NCI-H1694 (cell line): ENCODE measurements at regions not wholly inside any gene's neighbourhood (a gene's known extent, or its start where the extent isn't known, plus 50 kb on each side); places are given as distances from the start of the nearest gene placed in this dataset.
A peak's percentile ranks its signal among the peaks of the same experiment; 100 is the strongest.
"Not testable (repeated sequence)": the region's sequence is repeated elsewhere in the genome, so short reads cannot be mapped to it uniquely, and the experiment has no call there.

Experiments used
- DNase-seq: peaks from one replicate; lab custom pipeline; 2025; lab: John Stamatoyannopoulos, UW

GRCh38 chr2:58364098-58364497, 123.0 kb upstream of the FANCL start:
- no peak for DNase-seq

DNA sequence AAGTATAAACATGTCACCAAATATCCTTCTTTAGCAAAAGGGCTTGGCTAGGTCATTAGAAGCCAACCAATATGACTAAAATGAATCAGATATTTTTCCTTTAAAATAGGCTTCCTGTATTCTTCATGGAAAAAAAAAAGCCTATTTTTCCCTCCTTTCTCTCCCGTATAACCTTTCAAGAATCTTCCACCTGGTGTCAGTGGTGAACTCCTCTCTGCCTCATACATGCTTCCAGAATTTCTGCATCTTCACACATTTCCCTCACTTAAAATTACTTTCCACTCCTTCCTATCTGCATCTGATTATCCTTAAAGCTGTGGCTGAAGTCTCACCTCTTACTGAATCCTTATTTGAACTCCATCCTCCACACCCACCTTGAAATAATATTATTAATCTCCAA, 116.9 kb upstream of the FANCL start:
- no peak for DNase-seq

- DNase-seq: no peak
Measured at GRCh38 chr2:58357521-58357920, 116.4 kb upstream of the FANCL start.

- no peak for DNase-seq
Measured at GRCh38 chr2:58354230-58354629, 113.1 kb upstream of the FANCL start.

GRCh38 chr2:58350484-58350883, 109.4 kb upstream of the FANCL start:
- DNase-seq: no peak

- no peak for DNase-seq
Measured at GRCh38 chr2:58347810-58348209, 106.7 kb upstream of the FANCL start.

DNA sequence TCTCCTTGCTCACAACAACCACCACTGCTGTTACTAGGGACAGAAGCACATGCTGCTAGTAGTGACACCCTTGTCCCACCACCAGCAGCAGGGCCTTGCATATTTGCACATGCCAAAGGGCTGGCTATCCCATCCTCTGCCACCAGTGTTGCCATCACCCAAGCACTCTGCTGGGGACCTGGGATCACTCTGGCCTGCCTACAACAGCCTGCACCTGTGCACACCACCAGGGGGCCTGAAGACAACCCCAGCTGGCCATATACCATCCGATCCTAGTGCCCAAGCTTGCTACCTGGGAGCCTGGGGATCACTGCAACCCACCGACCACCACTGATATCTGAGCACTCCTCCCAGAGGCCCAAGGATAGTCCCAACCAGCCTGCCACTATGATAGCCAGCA, 99.9 kb upstream of the FANCL start:
- no peak for DNase-seq

DNA sequence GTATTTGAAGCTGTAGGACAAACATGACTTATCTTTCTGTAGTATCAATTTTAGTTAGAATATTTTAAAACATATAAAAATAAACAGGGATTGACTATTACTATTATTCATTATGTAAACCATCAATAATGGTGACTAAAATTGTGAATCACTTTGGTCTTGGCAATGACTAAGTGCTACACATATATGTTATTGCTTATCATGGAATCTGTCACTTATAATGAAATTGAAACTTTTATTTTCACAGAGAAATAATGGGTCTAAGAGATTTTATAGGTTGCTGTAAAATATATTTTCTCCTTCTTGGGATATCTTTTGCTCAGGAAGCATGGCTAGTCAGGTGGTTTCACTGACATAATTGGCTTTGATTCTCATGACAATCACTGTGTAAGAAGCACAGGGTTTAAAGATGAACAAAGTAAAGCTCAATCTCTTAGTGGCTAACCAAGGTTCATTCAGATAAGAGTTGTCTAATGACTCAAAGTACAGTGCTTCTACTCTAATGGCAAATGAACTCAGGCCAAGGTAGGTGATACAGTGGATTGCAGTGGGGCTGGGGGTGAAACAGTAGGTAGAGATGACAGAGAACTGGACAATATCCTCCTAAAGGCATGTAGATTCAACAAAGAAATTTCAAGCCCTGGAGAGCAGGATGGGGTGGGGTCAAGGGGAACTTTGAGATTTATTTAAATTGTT, 98.6 kb upstream of the FANCL start:
- DNase-seq: no peak

DNA sequence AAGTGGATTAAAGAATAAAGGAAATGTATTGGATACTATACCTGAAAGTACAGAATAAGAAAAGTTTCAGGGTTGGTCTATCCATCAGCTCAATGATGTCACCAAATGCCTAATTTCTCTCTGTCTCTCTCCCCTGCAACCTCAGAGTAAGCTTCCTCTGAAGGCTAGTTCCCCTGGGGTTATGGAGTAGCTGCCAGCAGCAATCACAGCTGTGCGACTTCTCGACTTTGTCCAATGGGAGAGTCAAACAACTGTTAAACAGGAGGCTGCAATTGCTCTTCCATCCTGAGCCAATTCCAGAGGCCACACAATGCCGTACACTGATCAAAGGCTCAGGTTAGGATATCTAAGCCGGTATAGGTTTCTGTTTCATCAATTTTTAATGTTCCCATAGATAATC, 95.3 kb upstream of the FANCL start:
- peak; percentile 9 for DNase-seq

DNA sequence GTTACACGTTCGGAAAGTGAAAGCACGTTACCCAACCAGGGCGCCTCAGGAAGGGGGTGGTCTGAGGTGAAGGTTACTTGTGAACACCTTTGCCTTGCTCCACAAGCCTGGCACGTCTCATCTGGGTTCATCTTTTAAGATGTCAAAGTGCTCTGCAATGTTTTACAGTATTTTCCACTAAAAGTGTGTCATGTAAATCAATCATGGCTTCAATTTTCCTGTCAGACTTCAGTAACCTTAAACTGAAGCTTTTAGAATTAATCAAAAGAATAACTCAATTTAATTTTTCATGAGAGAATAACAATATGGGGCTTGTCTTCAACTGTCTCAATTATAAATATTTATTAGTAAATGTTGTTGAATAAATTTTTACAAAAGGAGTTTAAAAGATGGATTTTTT, 93.3 kb upstream of the FANCL start:
- DNase-seq: no peak

DNA sequence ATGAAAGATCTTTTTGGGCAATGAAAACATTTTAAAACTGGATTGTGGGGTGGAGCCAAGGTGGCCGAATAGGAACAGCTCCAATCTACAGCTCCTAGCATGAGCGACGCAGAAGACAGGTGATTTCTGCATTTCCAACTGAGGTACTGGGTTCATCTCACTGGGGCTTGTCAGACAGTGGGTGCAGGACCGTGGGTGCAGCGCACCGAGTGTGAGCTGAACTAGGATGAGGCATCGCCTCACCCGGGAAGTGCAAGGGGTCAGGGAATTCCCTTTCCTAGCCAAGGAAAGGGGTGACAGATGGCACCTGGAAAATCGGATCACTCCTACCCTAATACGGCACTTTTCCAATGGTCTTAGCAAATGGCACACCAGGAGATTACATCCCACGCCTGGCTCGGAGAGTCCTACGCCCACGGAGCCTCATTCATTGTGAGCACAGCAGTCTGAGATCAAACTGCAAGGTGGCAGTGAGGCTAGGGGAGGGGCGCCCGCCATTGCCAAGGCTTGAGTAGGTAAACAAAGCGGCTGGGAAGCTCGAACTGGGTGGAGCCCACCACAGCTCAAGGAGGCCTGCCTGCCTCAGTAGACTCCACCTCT, 84.3 kb upstream of the FANCL start:
- not testable (repeated sequence) for DNase-seq

DNA sequence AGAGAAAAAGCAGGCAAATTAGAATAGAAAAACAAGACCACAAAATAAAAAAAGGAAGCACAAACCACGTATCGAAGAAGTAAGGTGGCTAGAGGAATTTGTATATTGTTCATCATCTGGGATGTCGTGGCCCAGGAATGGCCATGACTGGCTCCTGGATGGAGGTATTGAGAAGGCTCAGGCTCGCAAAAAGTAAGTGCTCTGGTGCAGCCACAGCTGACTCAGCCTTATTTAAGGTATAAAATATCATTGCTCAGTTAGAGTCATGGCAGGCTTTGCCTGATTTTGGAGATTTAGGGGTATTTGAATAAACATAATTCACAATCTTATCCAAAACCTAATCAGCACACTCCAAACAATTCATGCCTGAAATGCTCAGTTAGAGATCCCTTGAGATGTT, 78.4 kb upstream of the FANCL start:
- DNase-seq: no peak

GRCh38 chr2:58318949-58319348, 77.8 kb upstream of the FANCL start:
- DNase-seq: not testable (repeated sequence)

GRCh38 chr2:58313926-58314325, 72.8 kb upstream of the FANCL start:
- DNase-seq: no peak

DNA sequence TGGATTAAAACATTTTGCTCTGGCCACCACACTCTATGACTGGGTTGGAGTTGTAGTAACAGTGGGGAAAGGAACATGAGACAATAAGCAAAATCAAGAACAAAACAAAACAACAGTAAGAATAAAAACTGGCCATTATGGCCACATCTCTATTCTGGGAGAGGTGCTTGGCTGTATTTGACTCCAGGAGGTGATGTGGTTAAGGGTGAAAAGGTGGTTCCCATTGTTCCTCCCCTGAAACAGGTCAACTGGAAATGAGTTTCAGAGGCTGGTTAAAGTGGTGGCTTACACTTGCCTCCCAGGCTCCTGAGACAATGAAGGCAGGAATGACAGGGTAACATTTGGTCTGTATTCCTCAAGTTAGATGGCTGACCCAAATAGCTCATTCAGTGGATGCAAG, 67.3 kb upstream of the FANCL start:
- no peak for DNase-seq

- no peak for DNase-seq
Measured at GRCh38 chr2:58304843-58305242, 63.7 kb upstream of the FANCL start.

GRCh38 chr2:58299123-58299522, 58.0 kb upstream of the FANCL start:
- DNase-seq: no peak

- DNase-seq: no peak
Measured at GRCh38 chr2:58293056-58293455, 51.9 kb upstream of the FANCL start.

DNA sequence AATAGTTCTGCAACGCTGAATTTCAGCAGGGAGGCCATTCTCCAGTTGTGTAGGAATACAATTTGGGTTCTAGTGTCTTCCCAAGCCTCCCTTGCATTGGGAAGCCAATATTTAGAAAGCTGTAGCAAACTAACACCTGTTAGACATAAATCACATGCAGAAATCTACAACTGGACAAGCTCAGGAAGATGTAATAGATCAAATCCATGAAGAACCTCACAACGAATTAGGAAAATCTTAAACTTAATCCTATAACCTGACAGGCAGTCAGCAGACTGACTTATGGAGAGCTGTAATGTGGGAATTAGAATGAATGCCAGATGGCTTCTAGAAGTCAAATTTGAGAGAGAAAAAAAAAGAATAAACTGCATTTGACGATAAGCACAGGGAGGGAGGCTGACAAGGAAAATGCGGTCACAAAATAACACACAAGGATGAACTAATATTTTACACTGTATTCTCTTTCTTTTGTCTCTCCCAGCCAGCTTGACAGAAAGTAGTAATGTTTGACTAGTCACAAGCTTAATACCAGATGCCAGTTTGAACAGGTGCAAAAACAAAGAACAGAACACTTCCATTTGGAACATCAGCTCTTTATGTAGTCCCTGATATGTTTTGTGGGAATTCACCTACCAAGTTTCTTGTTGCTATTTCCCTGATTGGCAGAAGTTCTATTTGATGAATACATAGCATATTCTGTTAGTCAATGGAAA, 50.8 kb upstream of the FANCL start:
- DNase-seq: no peak
